ENCODE measurements at regions not wholly inside any gene's neighbourhood (a gene's known extent, or its start where the extent isn't known, plus 50 kb on each side); places are given as distances from the start of the nearest gene placed in this dataset.
A peak's percentile ranks its signal among the peaks of the same experiment; 100 is the strongest.

GRCh38 chr20:22740829-22741228 lies 156.5 kb upstream of the FOXA2 start:
- H3K36me3 ChIP-seq (replicated peaks; ENCODE audit: control insufficient read depth, insufficient read depth, low read length): no peaks in the 10 kb centered on the region
- no peak overlapping the region for H3K4me3 ChIP-seq (ENCODE audit: insufficient read depth, low read depth, low read length)
- no peaks in the 10 kb centered on the region for H3K27me3 ChIP-seq (ENCODE audit: control insufficient read depth, insufficient read depth, low read length)
- no peak for DNase-seq

GRCh38 chr20:22744341-22745193 lies 160.2 kb upstream of the FOXA2 start:
- H3K4me3 ChIP-seq (ENCODE audit: insufficient read depth, low read depth, low read length): no peak overlapping the region
- H3K36me3 ChIP-seq (replicated peaks; ENCODE audit: control insufficient read depth, insufficient read depth, low read length): no peaks in the 10 kb centered on the region
- no peaks in the 10 kb centered on the region for H3K27me3 ChIP-seq (ENCODE audit: control insufficient read depth, insufficient read depth, low read length)
- no peak for DNase-seq

- H3K27me3 ChIP-seq (ENCODE audit: control insufficient read depth, insufficient read depth, low read length): no peaks in the 10 kb centered on the region
- DNase-seq: no peak
- no peak overlapping the region for H3K4me3 ChIP-seq (ENCODE audit: insufficient read depth, low read depth, low read length)
- no peaks in the 10 kb centered on the region for H3K36me3 ChIP-seq (replicated peaks; ENCODE audit: control insufficient read depth, insufficient read depth, low read length)
Observed at GRCh38 chr20:22745194-22745500, 160.8 kb upstream of the FOXA2 start.

GRCh38 chr20:22746957-22747356 lies 162.6 kb upstream of the FOXA2 start:
- no peak for DNase-seq
- Histone ChIP-seq H3K27me3 (ENCODE audit: control insufficient read depth, insufficient read depth, low read length) (no peaks in the 10 kb centered on the region), H3K36me3 (replicated peaks; ENCODE audit: control insufficient read depth, insufficient read depth, low read length) (no peaks in the 10 kb centered on the region), H3K4me3 (ENCODE audit: insufficient read depth, low read depth, low read length) (no peak overlapping the region)

GRCh38 chr20:22752324-22752723 lies 168.0 kb upstream of the FOXA2 start:
- Histone ChIP-seq H3K27me3 (ENCODE audit: control insufficient read depth, insufficient read depth, low read length) (no peaks in the 10 kb centered on the region), H3K36me3 (replicated peaks; ENCODE audit: control insufficient read depth, insufficient read depth, low read length) (no peaks in the 10 kb centered on the region), H3K4me3 (ENCODE audit: insufficient read depth, low read depth, low read length) (no peak overlapping the region)
- DNase-seq: no peak

GRCh38 chr20:22757424-22758183 lies 173.2 kb upstream of the FOXA2 start:
- no peaks in the 10 kb centered on the region for H3K27me3 ChIP-seq (ENCODE audit: control insufficient read depth, insufficient read depth, low read length)
- H3K4me3 ChIP-seq (ENCODE audit: insufficient read depth, low read depth, low read length): no peak overlapping the region
- no peaks in the 10 kb centered on the region for H3K36me3 ChIP-seq (replicated peaks; ENCODE audit: control insufficient read depth, insufficient read depth, low read length)

GRCh38 chr20:22758815-22759214 lies 174.4 kb upstream of the FOXA2 start:
- H3K27me3 ChIP-seq (ENCODE audit: control insufficient read depth, insufficient read depth, low read length): no peaks in the 10 kb centered on the region
- H3K36me3 ChIP-seq (replicated peaks; ENCODE audit: control insufficient read depth, insufficient read depth, low read length): no peaks in the 10 kb centered on the region
- DNase-seq: no peak

More at GRCh38 chr20:22757424-22758183, 173.2 kb upstream of the FOXA2 start:
- no peak for DNase-seq

GRCh38 chr20:22762576-22763256 lies 178.3 kb upstream of the FOXA2 start:
- Histone ChIP-seq H3K36me3 (replicated peaks; ENCODE audit: control insufficient read depth, insufficient read depth, low read length) (no peaks in the 10 kb centered on the region), H3K27me3 (ENCODE audit: control insufficient read depth, insufficient read depth, low read length) (no peaks in the 10 kb centered on the region), H3K4me3 (ENCODE audit: insufficient read depth, low read depth, low read length) (no peak overlapping the region)
- peak; percentile 18 for DNase-seq

More at GRCh38 chr20:22758815-22759214, 174.4 kb upstream of the FOXA2 start:
- H3K4me3 ChIP-seq (ENCODE audit: insufficient read depth, low read depth, low read length): no peak overlapping the region

GRCh38 chr20:22763257-22763906 lies 179.0 kb upstream of the FOXA2 start:
- Histone ChIP-seq H3K4me3 (ENCODE audit: insufficient read depth, low read depth, low read length) (no peak overlapping the region), H3K36me3 (replicated peaks; ENCODE audit: control insufficient read depth, insufficient read depth, low read length) (no peaks in the 10 kb centered on the region), H3K27me3 (ENCODE audit: control insufficient read depth, insufficient read depth, low read length) (no peaks in the 10 kb centered on the region)
- DNase-seq: no peak

- Histone ChIP-seq H3K27me3 (ENCODE audit: control insufficient read depth, insufficient read depth, low read length) (no peaks in the 10 kb centered on the region), H3K4me3 (ENCODE audit: insufficient read depth, low read depth, low read length) (no peak overlapping the region), H3K36me3 (replicated peaks; ENCODE audit: control insufficient read depth, insufficient read depth, low read length) (no peaks in the 10 kb centered on the region)
- DNase-seq: no peak
Observed at GRCh38 chr20:22768266-22769178, 184.2 kb upstream of the FOXA2 start.

GRCh38 chr20:22770241-22770800 lies 185.9 kb upstream of the FOXA2 start:
- DNase-seq: no peak
- Histone ChIP-seq H3K4me3 (ENCODE audit: insufficient read depth, low read depth, low read length) (no peak overlapping the region), H3K36me3 (replicated peaks; ENCODE audit: control insufficient read depth, insufficient read depth, low read length) (no peaks in the 10 kb centered on the region)

GRCh38 chr20:22771706-22772105 lies 187.3 kb upstream of the FOXA2 start:
- H3K27me3 ChIP-seq (ENCODE audit: control insufficient read depth, insufficient read depth, low read length): no peaks in the 10 kb centered on the region
- H3K4me3 ChIP-seq (ENCODE audit: insufficient read depth, low read depth, low read length): no peak overlapping the region
- no peak for DNase-seq

More at GRCh38 chr20:22770241-22770800, 185.9 kb upstream of the FOXA2 start:
- no peaks in the 10 kb centered on the region for H3K27me3 ChIP-seq (ENCODE audit: control insufficient read depth, insufficient read depth, low read length)

GRCh38 chr20:22773344-22773743 lies 189.0 kb upstream of the FOXA2 start:
- DNase-seq: no peak
- H3K4me3 ChIP-seq (ENCODE audit: insufficient read depth, low read depth, low read length): no peak overlapping the region
- H3K36me3 ChIP-seq (replicated peaks; ENCODE audit: control insufficient read depth, insufficient read depth, low read length): no peaks in the 10 kb centered on the region
- no peaks in the 10 kb centered on the region for H3K27me3 ChIP-seq (ENCODE audit: control insufficient read depth, insufficient read depth, low read length)

More at GRCh38 chr20:22771706-22772105, 187.3 kb upstream of the FOXA2 start:
- H3K36me3 ChIP-seq (replicated peaks; ENCODE audit: control insufficient read depth, insufficient read depth, low read length): no peaks in the 10 kb centered on the region

Measured in H7 (cell line).